Karpas-422 (cell line): ENCODE measurements at regions not wholly inside any gene's neighbourhood (a gene's known extent, or its start where the extent isn't known, plus 50 kb on each side); places are given as distances from the start of the nearest gene placed in this dataset.

ENCODE experiments used
- DNase-seq: peaks from one replicate; pipeline ENCODE4 v3.0.0-alpha.2; 2015
- H2AFZ ChIP-seq: fragments of 200-600 bp; sonication (generic); 2 replicates; pipeline ENCODE4 v1.6.1; 2014; ENCODE audit warnings: antibody characterized with exemption, low read length, mixed read lengths
- H3K27ac ChIP-seq: fragments of 200-600 bp; sonication (generic); 2 replicates; pipeline ENCODE4 v1.5.1; 2014; ENCODE audit warnings: mild to moderate bottlenecking, low read length, moderate library complexity
- H3K27me3 ChIP-seq: fragments of 200-600 bp; sonication (generic); 2 replicates; pipeline ENCODE4 v1.6.1; 2014; ENCODE audit warnings: low read length, mixed read lengths
- H3K36me3 ChIP-seq: fragments of 200-600 bp; sonication (generic); 2 replicates; pipeline ENCODE4 v1.6.1; 2014; ENCODE audit warnings: low read length, mixed read lengths; ENCODE audit not compliant: insufficient read depth
- H3K4me1 ChIP-seq: fragments of 200-600 bp; sonication (generic); 2 replicates; pipeline ENCODE4 v1.6.1; 2014; ENCODE audit warnings: mild to moderate bottlenecking, low read length, mixed read lengths
- H3K4me2 ChIP-seq: fragments of 200-600 bp; sonication (generic); 2 replicates; pipeline ENCODE4 v1.6.1; 2014; ENCODE audit warnings: low read length, low read depth, mild to moderate bottlenecking; ENCODE audit not compliant: poor library complexity, severe bottlenecking
- H3K4me3 ChIP-seq: fragments of 200-600 bp; sonication (generic); 2 replicates; pipeline ENCODE4 v1.5.1; 2014; ENCODE audit warnings: mild to moderate bottlenecking, antibody characterized with exemption, low read length, mixed read lengths
- H3K79me2 ChIP-seq: fragments of 200-600 bp; sonication (generic); 2 replicates; pipeline ENCODE4 v1.6.1; 2014; ENCODE audit warnings: mild to moderate bottlenecking, low read length, mixed read lengths
- H3K9ac ChIP-seq: fragments of 200-600 bp; sonication (generic); 2 replicates; pipeline ENCODE4 v1.6.0; 2014; ENCODE audit warnings: low read length
- H3K9me2 ChIP-seq: fragments of 200-600 bp; sonication (generic), shearing (Covaris generic); replicated peaks from 2 replicates; pipeline ENCODE4 v1.6.0; 2014; ENCODE audit warnings: mild to moderate bottlenecking, low read length, moderate library complexity; ENCODE audit not compliant: insufficient read depth
- H3K9me3 ChIP-seq: fragments of 300-700, 200-600 bp; sonication (generic); 2 replicates; pipeline ENCODE4 v1.6.1; 2014; ENCODE audit warnings: low read length, mixed read lengths
- H4K20me1 ChIP-seq: fragments of 200-600 bp; sonication (generic); 2 replicates; pipeline ENCODE4 v1.6.1; 2014; ENCODE audit warnings: mild to moderate bottlenecking, antibody characterized with exemption, low read length, low read depth; ENCODE audit not compliant: insufficient read depth

DNA sequence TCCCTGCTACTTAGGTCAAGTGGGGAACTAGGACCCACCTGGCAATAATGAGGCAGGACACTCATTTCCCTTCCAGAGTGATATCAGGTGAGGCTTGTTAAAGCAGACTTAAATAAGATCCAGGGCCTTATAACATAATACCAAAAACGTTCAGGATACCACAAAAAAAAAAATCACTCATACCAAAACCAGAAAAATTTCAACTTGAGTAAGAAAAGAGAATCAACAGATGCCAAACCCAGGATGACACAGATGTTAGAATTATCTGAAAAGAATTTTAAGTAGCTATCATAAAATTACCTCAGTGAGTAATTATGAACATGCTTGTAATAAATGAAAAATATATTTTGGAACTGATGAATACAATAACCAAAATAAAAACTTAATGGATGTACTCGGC, 255.6 kb upstream of the OSR1 start:
- Histone ChIP-seq H4K20me1 (no peaks in the 10 kb centered on the region), H3K27me3 (no peaks in the 10 kb centered on the region), H2AFZ (no peak overlapping the region), H3K9me2 (no peaks in the 10 kb centered on the region), H3K27ac (no peak overlapping the region), H3K9me3 (no peaks in the 10 kb centered on the region), H3K4me1 (no peaks in the 10 kb centered on the region), H3K79me2 (no peaks in the 10 kb centered on the region), H3K4me3 (no peak overlapping the region), H3K9ac (no peak overlapping the region), H3K4me2 (no peak overlapping the region), H3K36me3 (no peaks in the 10 kb centered on the region)
- no peak for DNase-seq

- Histone ChIP-seq H2AFZ (no peak overlapping the region), H3K4me2 (no peak overlapping the region), H3K27ac (no peak overlapping the region)
Observed at GRCh38 chr2:19611491-19612332, 253.3 kb upstream of the OSR1 start.

GRCh38 chr2:19609266-19609665, 250.8 kb upstream of the OSR1 start:
- no peak for DNase-seq
- H3K4me2 ChIP-seq: no peak overlapping the region

More at GRCh38 chr2:19611491-19612332, 253.3 kb upstream of the OSR1 start:
- H3K9ac ChIP-seq: no peak overlapping the region
- no peak for DNase-seq
- no peaks in the 10 kb centered on the region for H3K79me2 ChIP-seq
- no peaks in the 10 kb centered on the region for H3K9me3 ChIP-seq
- H3K36me3 ChIP-seq: no peaks in the 10 kb centered on the region
- no peaks in the 10 kb centered on the region for H3K4me1 ChIP-seq
- H4K20me1 ChIP-seq: no peaks in the 10 kb centered on the region
- no peaks in the 10 kb centered on the region for H3K9me2 ChIP-seq
- no peaks in the 10 kb centered on the region for H3K27me3 ChIP-seq
- H3K4me3 ChIP-seq: no peak overlapping the region

GRCh38 chr2:19607931-19608771, 249.7 kb upstream of the OSR1 start:
- no peaks in the 10 kb centered on the region for H3K79me2 ChIP-seq
- H4K20me1 ChIP-seq: no peaks in the 10 kb centered on the region
- H3K4me2 ChIP-seq: no peak overlapping the region
- H3K9me3 ChIP-seq: no peaks in the 10 kb centered on the region
- H3K9ac ChIP-seq: no peak overlapping the region
- no peak overlapping the region for H2AFZ ChIP-seq
- H3K4me3 ChIP-seq: no peak overlapping the region
- no peaks in the 10 kb centered on the region for H3K36me3 ChIP-seq
- no peaks in the 10 kb centered on the region for H3K4me1 ChIP-seq
- DNase-seq: no peak
- no peak overlapping the region for H3K27ac ChIP-seq
- H3K9me2 ChIP-seq: no peaks in the 10 kb centered on the region
- no peaks in the 10 kb centered on the region for H3K27me3 ChIP-seq

More at GRCh38 chr2:19609266-19609665, 250.8 kb upstream of the OSR1 start:
- Histone ChIP-seq H4K20me1 (no peaks in the 10 kb centered on the region), H3K9me3 (no peaks in the 10 kb centered on the region), H3K27ac (no peak overlapping the region), H3K79me2 (no peaks in the 10 kb centered on the region), H3K4me1 (no peaks in the 10 kb centered on the region), H3K27me3 (no peaks in the 10 kb centered on the region), H3K36me3 (no peaks in the 10 kb centered on the region), H3K9ac (no peak overlapping the region), H3K9me2 (no peaks in the 10 kb centered on the region), H3K4me3 (no peak overlapping the region), H2AFZ (no peak overlapping the region)

GRCh38 chr2:19607400-19607799, 249.0 kb upstream of the OSR1 start:
- Histone ChIP-seq H3K4me1 (no peaks in the 10 kb centered on the region), H2AFZ (no peak overlapping the region), H4K20me1 (no peaks in the 10 kb centered on the region), H3K27me3 (no peaks in the 10 kb centered on the region), H3K9me3 (no peaks in the 10 kb centered on the region), H3K27ac (no peak overlapping the region), H3K4me2 (no peak overlapping the region), H3K79me2 (no peaks in the 10 kb centered on the region), H3K4me3 (no peak overlapping the region), H3K36me3 (no peaks in the 10 kb centered on the region), H3K9ac (no peak overlapping the region), H3K9me2 (no peaks in the 10 kb centered on the region)
- DNase-seq: no peak

GRCh38 chr2:19600982-19601381, 242.6 kb upstream of the OSR1 start:
- peaks cover 9% of the 10 kb centered on the region for H3K4me1 ChIP-seq

DNA sequence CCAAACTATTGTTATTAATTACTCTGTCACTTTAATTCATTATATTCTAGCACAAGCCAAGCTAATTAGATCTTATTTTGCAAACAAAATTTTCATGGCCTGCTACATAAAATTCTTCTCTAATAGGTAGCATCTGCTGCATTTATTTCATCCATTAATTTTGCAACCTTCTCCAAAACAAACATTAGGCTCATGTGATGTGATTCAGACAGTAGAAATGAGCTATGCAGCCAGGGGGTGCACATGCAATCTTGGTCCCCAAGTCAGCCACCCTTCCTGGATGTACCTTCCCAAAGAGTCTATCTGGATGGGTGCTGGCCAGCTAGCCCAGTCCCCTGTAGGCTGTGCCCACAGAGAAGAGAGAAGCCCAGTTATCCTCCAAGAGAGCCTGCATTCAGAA, 242.1 kb upstream of the OSR1 start:
- Histone ChIP-seq H3K9ac (no peak overlapping the region), H3K27me3 (no peaks in the 10 kb centered on the region), H2AFZ (no peak overlapping the region), H3K9me3 (no peaks in the 10 kb centered on the region), H3K4me1 (peaks cover 9% of the 10 kb centered on the region), H3K4me2 (no peak overlapping the region), H3K4me3 (no peak overlapping the region), H3K9me2 (no peaks in the 10 kb centered on the region), H4K20me1 (no peaks in the 10 kb centered on the region), H3K79me2 (no peaks in the 10 kb centered on the region), H3K36me3 (no peaks in the 10 kb centered on the region), H3K27ac (no peak overlapping the region)
- DNase-seq: no peak

More at GRCh38 chr2:19600982-19601381, 242.6 kb upstream of the OSR1 start:
- no peak for DNase-seq
- Histone ChIP-seq H3K4me2 (no peak overlapping the region), H3K9ac (no peak overlapping the region), H3K4me3 (no peak overlapping the region), H3K9me3 (no peaks in the 10 kb centered on the region), H3K27ac (no peak overlapping the region), H3K79me2 (no peaks in the 10 kb centered on the region), H3K36me3 (no peaks in the 10 kb centered on the region), H4K20me1 (no peaks in the 10 kb centered on the region), H2AFZ (no peak overlapping the region), H3K9me2 (no peaks in the 10 kb centered on the region), H3K27me3 (no peaks in the 10 kb centered on the region)

- no peak overlapping the region for H3K4me3 ChIP-seq
- no peaks in the 10 kb centered on the region for H4K20me1 ChIP-seq
- H2AFZ ChIP-seq: no peak overlapping the region
- H3K4me1 ChIP-seq: peaks cover 9% of the 10 kb centered on the region
- H3K9me2 ChIP-seq: no peaks in the 10 kb centered on the region
- H3K36me3 ChIP-seq: no peaks in the 10 kb centered on the region
- H3K9me3 ChIP-seq: no peaks in the 10 kb centered on the region
- H3K9ac ChIP-seq: no peak overlapping the region
- H3K27me3 ChIP-seq: no peaks in the 10 kb centered on the region
- no peak for DNase-seq
- H3K79me2 ChIP-seq: no peaks in the 10 kb centered on the region
- no peak overlapping the region for H3K4me2 ChIP-seq
- H3K27ac ChIP-seq: no peak overlapping the region
Observed at GRCh38 chr2:19598971-19599370, 240.5 kb upstream of the OSR1 start.
